ENCODE measurements at regions not wholly inside any gene's neighbourhood (a gene's known extent, or its start where the extent isn't known, plus 50 kb on each side); places are given as distances from the start of the nearest gene placed in this dataset.

- TF ChIP-seq POLR2A (IDR thresholded peaks at IDR 0.05) (no peak), CTCF (IDR thresholded peaks at IDR 0.05) (no peak)
Measured at GRCh38 chr2:156145976-156146375, 186.5 kb downstream of the NR4A2 start.

Measured in heart left ventricle (tissue), 13 donors.